Nephron progenitor cell (in vitro differentiated cells): ENCODE measurements at regions not wholly inside any gene's neighbourhood (a gene's known extent, or its start where the extent isn't known, plus 50 kb on each side); places are given as distances from the start of the nearest gene placed in this dataset.

Experiments used
- DNase-seq: peaks from one replicate; pipeline ENCODE4 v3.0.0; 2021
- H3K27ac Mint-ChIP-seq: 2 replicates; pipeline ENCODE4 v1.8.0; 2021; ENCODE audit warnings: mild to moderate bottlenecking, moderate library complexity, mixed read lengths
- H3K27me3 Mint-ChIP-seq: 2 replicates; pipeline ENCODE4 v1.8.0; 2021; ENCODE audit warnings: mild to moderate bottlenecking, low read depth, mixed read lengths; ENCODE audit not compliant: poor library complexity
- H3K36me3 Mint-ChIP-seq: 2 replicates; pipeline ENCODE4 v1.8.0; 2021; ENCODE audit warnings: low read depth, mixed read lengths
- H3K4me1 Mint-ChIP-seq: 2 replicates; pipeline ENCODE4 v1.8.0; 2021; ENCODE audit warnings: mixed read lengths
- H3K4me3 Mint-ChIP-seq: 2 replicates; pipeline ENCODE4 v1.8.0; 2021; ENCODE audit warnings: mild to moderate bottlenecking, moderate library complexity, mixed read lengths
- H3K9me3 Mint-ChIP-seq: 2 replicates; pipeline ENCODE4 v1.8.0; 2021; ENCODE audit warnings: mild to moderate bottlenecking, moderate library complexity, mixed read lengths
- TF ChIP-seq, protein P1 (sequence below): fragments of 200-600 bp; sonication (generic); IDR thresholded peaks from 2 replicates; pipeline ENCODE4 v1.5.0; 2021; ENCODE audit warnings: antibody characterized with exemption

GRCh38 chr5:4100739-4101138 is 505.1 kb downstream of the IRX1 start:
- Mint-ChIP-seq H3K9me3 (no peaks in the 10 kb centered on the region), H3K4me1 (peaks cover 20% of the 10 kb centered on the region), H3K27me3 (peaks cover 6% of the 10 kb centered on the region), H3K36me3 (no peaks in the 10 kb centered on the region), H3K27ac (no peak overlapping the region), H3K4me3 (no peak overlapping the region)
- no peak for DNase-seq
- TF ChIP-seq, protein P1, sequence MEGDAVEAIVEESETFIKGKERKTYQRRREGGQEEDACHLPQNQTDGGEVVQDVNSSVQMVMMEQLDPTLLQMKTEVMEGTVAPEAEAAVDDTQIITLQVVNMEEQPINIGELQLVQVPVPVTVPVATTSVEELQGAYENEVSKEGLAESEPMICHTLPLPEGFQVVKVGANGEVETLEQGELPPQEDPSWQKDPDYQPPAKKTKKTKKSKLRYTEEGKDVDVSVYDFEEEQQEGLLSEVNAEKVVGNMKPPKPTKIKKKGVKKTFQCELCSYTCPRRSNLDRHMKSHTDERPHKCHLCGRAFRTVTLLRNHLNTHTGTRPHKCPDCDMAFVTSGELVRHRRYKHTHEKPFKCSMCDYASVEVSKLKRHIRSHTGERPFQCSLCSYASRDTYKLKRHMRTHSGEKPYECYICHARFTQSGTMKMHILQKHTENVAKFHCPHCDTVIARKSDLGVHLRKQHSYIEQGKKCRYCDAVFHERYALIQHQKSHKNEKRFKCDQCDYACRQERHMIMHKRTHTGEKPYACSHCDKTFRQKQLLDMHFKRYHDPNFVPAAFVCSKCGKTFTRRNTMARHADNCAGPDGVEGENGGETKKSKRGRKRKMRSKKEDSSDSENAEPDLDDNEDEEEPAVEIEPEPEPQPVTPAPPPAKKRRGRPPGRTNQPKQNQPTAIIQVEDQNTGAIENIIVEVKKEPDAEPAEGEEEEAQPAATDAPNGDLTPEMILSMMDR: no peak

DNA sequence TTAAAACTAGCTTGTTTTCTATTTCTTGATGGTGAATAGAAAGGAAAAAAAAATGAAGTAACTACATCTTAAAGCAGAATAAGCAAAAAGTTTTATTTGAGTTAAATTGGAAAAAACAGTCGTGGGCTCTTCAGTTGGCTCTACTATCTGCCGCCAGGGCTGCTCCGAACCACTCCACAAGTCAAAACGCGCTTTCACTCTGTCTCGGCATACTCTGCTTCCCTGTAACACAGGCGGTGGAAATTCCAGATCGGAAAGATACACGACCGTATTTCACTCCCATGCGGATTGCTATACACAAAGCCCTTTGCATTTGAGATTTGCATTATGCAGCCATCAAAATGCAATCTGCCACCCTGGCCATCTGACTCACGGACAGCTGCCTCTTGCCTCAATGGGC is 505.6 kb downstream of the IRX1 start:
- Mint-ChIP-seq H3K27me3 (peaks cover 6% of the 10 kb centered on the region), H3K4me1 (peaks cover 15% of the 10 kb centered on the region), H3K36me3 (no peaks in the 10 kb centered on the region), H3K9me3 (no peaks in the 10 kb centered on the region), H3K27ac (no peak overlapping the region), H3K4me3 (no peak overlapping the region)
- DNase-seq: no peak
- TF ChIP-seq, protein P1: no peak

DNA sequence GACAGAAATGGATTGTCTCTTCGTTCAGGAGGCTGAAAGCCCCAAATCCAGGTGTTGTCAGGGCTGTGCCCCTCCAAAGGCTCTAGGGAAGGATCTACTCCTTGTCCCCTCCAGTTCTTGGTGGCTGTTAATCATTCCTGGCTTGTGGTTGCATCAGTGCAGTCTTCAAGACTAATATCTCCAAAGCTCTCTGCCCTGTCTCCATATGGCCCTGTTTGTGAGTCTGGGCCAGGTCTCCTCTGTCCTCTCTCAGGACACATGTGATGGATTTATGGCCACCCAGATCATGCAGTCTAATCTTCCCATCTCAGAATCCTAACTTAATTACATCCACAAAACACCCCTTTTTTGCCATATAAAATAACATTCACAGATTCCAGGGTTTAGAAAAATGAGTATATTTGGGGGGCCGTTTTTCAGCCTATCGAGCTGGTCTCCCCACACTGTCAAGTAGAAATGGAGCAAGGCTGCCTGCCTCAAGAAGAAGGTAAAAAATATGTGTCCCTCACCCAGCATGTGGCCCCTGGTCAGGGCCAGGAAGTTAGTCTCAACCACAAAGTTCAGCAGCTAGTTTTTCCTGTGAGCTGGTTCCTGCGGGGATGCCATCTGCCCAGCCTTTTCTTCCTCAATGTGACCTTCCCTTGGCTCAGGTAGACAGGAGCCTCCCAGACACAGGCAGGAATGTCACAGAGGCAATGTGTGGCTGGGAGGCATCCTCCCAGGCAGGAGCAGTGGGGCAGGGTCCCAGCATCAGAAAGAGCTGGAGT is 509.4 kb downstream of the IRX1 start:
- peaks cover 15% of the 10 kb centered on the region for H3K4me1 Mint-ChIP-seq
- peaks cover 7% of the 10 kb centered on the region for H3K27me3 Mint-ChIP-seq
- H3K36me3 Mint-ChIP-seq: no peaks in the 10 kb centered on the region
- H3K27ac Mint-ChIP-seq: no peak overlapping the region
- H3K9me3 Mint-ChIP-seq: no peaks in the 10 kb centered on the region
- TF ChIP-seq, protein P1: no peak
- no peak for DNase-seq
- no peak overlapping the region for H3K4me3 Mint-ChIP-seq

GRCh38 chr5:4108690-4109089 is 513.1 kb downstream of the IRX1 start:
- Mint-ChIP-seq H3K27me3 (peaks cover 7% of the 10 kb centered on the region), H3K27ac (no peak overlapping the region), H3K4me1 (peaks cover 26% of the 10 kb centered on the region), H3K9me3 (no peaks in the 10 kb centered on the region), H3K4me3 (no peak overlapping the region), H3K36me3 (no peaks in the 10 kb centered on the region)
- TF ChIP-seq, protein P1: no peak
- DNase-seq: no peak

DNA sequence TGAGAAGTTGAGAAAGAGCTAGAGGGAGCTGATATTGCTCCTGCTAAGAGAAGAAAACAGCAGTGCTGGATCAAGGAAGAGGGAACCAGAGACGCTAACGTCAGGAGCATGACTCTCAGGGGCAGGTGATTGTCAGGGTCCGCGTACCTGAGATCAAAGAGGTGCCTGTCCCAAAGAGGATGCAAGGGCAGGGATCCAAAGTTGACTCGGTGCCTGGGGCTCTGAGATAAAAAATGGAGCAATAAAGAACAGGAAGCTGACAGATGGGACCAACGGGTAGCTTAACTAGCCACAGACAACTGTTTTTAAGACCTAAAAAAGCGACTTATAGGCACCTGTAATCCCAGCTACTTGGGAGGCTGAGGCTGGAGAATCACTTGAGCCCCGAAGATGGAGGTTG is 517.8 kb downstream of the IRX1 start:
- Mint-ChIP-seq H3K27me3 (peaks cover 1% of the 10 kb centered on the region), H3K4me1 (peaks cover 31% of the 10 kb centered on the region), H3K9me3 (no peaks in the 10 kb centered on the region), H3K4me3 (no peak overlapping the region), H3K27ac (no peak overlapping the region), H3K36me3 (no peaks in the 10 kb centered on the region)
- TF ChIP-seq, protein P1: no peak
- no peak for DNase-seq

GRCh38 chr5:4113905-4114304 is 518.3 kb downstream of the IRX1 start:
- Mint-ChIP-seq H3K27ac (no peak overlapping the region), H3K9me3 (no peaks in the 10 kb centered on the region), H3K4me3 (no peak overlapping the region), H3K36me3 (no peaks in the 10 kb centered on the region), H3K4me1 (peaks cover 31% of the 10 kb centered on the region), H3K27me3 (no peaks in the 10 kb centered on the region)
- TF ChIP-seq, protein P1: no peak
- DNase-seq: no peak
